SK-N-MC (cell line): ENCODE measurements at regions not wholly inside any gene's neighbourhood (a gene's known extent, or its start where the extent isn't known, plus 50 kb on each side); places are given as distances from the start of the nearest gene placed in this dataset.
"Not testable (repeated sequence)": the region's sequence is repeated elsewhere in the genome, so short reads cannot be mapped to it uniquely, and the experiment has no call there.

Source experiments
- DNase-seq: peaks from one replicate; pipeline ENCODE4 v3.0.0-alpha.2; 2011; ENCODE audit warnings: low read depth, low spot score
- H3K27ac ChIP-seq: fragments of 200-600 bp; sonication (generic); 2 replicates; pipeline ENCODE4 v1.5.1; 2016; ENCODE audit warnings: mixed run types
- H3K36me3 ChIP-seq: fragments of 200-600 bp; sonication (generic); 2 replicates; pipeline ENCODE4 v1.6.1; 2017; ENCODE audit warnings: antibody characterized with exemption, low read length, mixed read lengths; ENCODE audit not compliant: insufficient read depth
- H3K4me3 ChIP-seq: fragments of 200-600 bp; sonication (generic); 2 replicates; pipeline ENCODE4 v1.5.1; 2016
- H3K9ac ChIP-seq: fragments of 200-600 bp; sonication (generic); 2 replicates; pipeline ENCODE4 v1.8.0; 2017; ENCODE audit warnings: mixed run types, mixed read lengths; ENCODE audit not compliant: insufficient read length
- H3K9me3 ChIP-seq: fragments of 200-600 bp; sonication (generic); 2 replicates; pipeline ENCODE4 v1.6.1; 2017; ENCODE audit warnings: low read depth, mild to moderate bottlenecking, antibody characterized with exemption, low read length, moderate library complexity, mixed read lengths
- EZH2 ChIP-seq: fragments of 200-600 bp; sonication (generic); IDR thresholded peaks from one replicate; pipeline ENCODE4 v1.6.1; 2017; ENCODE audit warnings: antibody characterized with exemption
- FOXP2 ChIP-seq: optimal IDR thresholded peaks from 2 replicates; pipeline ENCODE3; 2011; ENCODE audit warnings: mild to moderate bottlenecking, moderate library complexity; ENCODE audit not compliant: insufficient read depth; ENCODE audit errors: extremely low read length, control extremely low read depth
- POLR2AphosphoS5 ChIP-seq: IDR thresholded peaks from 2 replicates; pipeline ENCODE4 v1.6.1; 2012; ENCODE audit warnings: mild to moderate bottlenecking, low read depth, low read length, borderline replicate concordance

DNA sequence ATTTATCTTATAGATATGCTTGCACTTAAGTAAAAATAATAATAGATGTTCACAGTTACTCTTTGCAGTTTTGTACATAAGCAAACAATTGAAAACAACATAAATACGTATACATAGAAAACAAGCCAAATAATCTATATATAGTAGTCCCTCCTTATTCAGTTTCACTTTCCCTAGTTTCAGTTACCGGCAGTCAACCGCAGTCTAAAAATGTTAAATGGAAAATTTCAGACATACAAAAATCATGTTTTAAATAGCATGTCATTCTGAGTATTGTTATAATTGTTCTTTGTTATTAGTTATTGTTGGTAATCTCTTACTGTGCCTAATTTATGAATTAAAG is 262.0 kb downstream of the CGGBP1 start:
- H3K9ac ChIP-seq: no peak overlapping the region
- no peaks in the 10 kb centered on the region for H3K36me3 ChIP-seq
- no peaks in the 10 kb centered on the region for H3K9me3 ChIP-seq
- TF ChIP-seq FOXP2 (no peak), EZH2 (no peak), POLR2AphosphoS5 (no peak)
- no peak overlapping the region for H3K4me3 ChIP-seq
- no peak overlapping the region for H3K27ac ChIP-seq
- no peak for DNase-seq

DNA sequence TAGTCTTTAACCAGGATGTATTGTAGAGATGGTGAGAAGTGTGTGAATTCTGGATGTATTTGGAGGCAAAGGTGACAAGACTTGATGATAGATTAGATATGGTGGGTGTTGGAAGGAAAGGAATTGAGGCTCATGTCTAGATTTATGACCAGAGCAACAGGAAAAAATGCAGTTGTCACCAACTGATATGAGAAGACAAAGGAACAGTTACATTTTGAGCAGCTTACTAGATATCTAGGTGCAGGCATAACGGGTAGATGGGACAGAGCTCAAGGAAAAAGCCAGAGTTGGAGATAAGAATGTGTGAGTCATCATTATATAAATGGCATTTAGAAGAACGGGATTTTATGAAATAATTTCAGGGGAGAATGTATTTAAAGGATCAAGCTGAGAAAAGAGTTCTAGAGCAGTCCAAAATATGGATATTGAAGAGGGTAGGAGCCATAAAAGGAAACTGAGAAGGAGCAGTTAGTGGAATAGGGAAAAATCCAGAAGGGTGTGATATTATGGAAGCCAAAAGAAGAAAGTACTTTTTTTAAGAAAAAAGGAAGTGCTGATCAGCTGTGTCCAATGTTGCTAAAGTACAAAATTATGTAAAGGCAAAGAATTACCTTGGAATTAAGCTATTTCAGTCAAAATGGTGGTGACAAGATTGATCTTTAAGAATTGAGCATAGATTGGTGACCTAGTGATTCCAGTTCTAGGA is 262.5 kb downstream of the CGGBP1 start:
- no peaks in the 10 kb centered on the region for H3K36me3 ChIP-seq
- H3K4me3 ChIP-seq: no peak overlapping the region
- TF ChIP-seq FOXP2 (no peak), EZH2 (no peak), POLR2AphosphoS5 (no peak)
- no peak overlapping the region for H3K9ac ChIP-seq
- no peak for DNase-seq
- H3K27ac ChIP-seq: no peak overlapping the region
- no peaks in the 10 kb centered on the region for H3K9me3 ChIP-seq

DNA sequence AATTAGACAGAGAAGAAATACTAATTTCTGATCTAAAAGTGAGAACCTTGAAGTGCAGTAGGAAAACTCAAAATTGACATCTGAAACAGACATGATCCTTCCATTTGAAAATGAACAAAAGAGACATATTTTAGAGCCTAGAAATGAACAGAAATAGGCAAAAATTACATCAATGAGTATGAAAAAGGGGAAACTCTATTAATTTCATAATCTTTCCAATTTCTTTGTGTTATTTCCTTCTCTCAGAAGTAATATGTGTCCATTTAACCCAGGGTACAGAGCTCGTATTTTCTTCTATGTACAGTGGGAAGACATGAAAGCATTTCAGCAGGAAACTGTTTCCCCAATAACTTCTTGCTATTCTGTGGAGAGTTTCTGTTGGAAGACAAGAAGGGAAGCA is 263.1 kb downstream of the CGGBP1 start:
- Histone ChIP-seq H3K9me3 (no peaks in the 10 kb centered on the region), H3K9ac (no peak overlapping the region), H3K27ac (no peak overlapping the region), H3K4me3 (no peak overlapping the region), H3K36me3 (no peaks in the 10 kb centered on the region)
- DNase-seq: no peak
- TF ChIP-seq EZH2: no peak
- TF ChIP-seq FOXP2: no peak
- no peak for TF ChIP-seq POLR2AphosphoS5

DNA sequence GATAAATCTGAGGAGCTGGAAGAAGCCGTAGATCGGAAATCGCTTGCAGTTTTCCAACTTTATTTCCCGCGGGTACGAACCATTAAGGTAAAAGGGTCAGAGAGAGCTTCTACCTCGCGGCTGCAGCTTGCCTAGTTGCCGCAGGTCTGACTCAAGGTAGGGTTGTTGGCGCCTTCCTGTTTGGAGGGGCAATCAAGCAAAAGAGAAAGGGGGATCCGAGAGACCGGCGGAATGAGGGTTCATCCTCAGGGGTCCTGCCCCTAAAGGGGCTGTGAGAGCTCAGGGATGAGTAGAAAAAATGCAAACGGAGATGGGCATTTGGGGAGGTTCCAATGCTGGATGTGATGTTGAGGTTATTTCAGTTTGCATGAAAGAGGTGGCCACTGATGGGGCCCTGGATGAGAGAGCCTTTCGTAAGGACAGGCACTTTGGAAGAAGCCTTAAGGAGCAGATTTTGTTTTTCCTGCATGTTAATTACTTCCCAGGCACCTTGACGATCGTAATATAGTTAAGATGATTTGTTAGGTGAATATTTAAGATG is 265.4 kb downstream of the CGGBP1 start:
- TF ChIP-seq EZH2 (no peak), POLR2AphosphoS5 (no peak), FOXP2 (no peak)
- DNase-seq: no peak
- H3K4me3 ChIP-seq: no peak overlapping the region
- no peak overlapping the region for H3K9ac ChIP-seq
- no peaks in the 10 kb centered on the region for H3K36me3 ChIP-seq
- H3K9me3 ChIP-seq: no peaks in the 10 kb centered on the region
- H3K27ac ChIP-seq: no peak overlapping the region

DNA sequence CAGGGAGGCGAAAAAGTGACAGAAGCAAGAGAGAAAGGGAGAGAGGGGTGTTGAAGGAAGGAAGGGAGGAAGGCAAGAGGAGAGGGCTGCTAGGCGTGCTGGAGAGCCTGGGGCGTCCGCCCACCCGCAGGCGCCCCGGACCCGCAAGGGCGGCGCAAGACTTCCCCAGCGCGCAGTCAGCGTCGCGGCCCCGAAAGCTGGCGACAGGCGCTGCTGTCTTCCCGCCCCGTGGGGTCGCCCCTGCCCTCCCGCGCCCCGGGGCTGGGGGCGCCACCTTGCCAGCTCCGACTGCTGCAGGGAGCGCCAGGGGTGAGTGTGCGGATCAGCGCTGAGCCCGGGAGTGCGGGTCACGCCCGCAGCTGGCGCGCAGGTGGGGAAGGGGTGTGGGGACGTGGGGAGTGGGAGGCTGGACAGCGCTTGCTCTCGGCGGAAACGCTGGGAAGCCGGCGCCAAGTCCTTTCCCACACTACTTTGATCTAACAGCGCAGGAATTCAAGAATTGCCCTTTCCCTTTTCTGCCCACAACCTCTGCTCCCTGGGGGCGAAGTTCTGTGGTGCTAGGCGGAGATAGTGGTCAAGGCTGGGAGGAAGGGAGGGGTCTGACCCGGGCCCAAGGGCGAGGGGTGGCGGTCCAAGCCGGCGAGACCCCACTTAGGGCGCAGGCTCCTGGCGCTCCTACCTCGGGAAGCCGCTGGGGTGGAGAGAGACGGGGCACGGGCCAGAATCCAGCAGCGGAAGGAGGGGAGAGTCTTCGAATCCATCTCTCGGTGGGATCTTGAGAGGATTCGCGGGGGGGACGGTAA is 266.1 kb downstream of the CGGBP1 start, which contains the start of gene HTR1F:
TSS of gene HTR1F (plus strand) at position 173 of the 803 bp plus-strand sequence.
- H3K9ac ChIP-seq: no peak within 1 kb of the TSS
- TF ChIP-seq EZH2 (no peak), FOXP2 (no peak), POLR2AphosphoS5 (no peak)
- no peak within 1 kb of the TSS for H3K4me3 ChIP-seq
- no peaks in the 10 kb centered on the region for H3K36me3 ChIP-seq
- DNase-seq: no peak
- H3K9me3 ChIP-seq: no peaks in the 10 kb centered on the region
- H3K27ac ChIP-seq: no peak within 1 kb of the TSS

DNA sequence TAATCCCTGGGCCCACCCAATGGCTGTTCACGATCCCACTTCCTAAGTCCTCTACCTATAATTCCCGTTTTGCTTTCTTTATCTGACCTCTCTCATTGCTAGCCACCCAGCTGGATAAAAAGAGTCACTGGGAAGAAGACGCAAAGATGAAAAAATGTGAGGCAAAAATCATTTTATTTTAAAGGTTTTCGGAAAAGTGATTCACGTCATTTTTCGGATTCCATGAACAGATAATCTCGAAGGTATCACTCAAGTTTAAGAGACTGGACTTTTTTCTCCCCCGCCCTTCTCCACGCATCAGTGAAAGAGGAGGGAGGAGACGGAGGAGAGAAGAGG is 266.6 kb downstream of the CGGBP1 start:
- H3K9ac ChIP-seq: no peak overlapping the region
- no peaks in the 10 kb centered on the region for H3K36me3 ChIP-seq
- DNase-seq: no peak
- TF ChIP-seq EZH2 (no peak), FOXP2 (no peak), POLR2AphosphoS5 (no peak)
- H3K27ac ChIP-seq: no peak overlapping the region
- H3K9me3 ChIP-seq: no peaks in the 10 kb centered on the region
- H3K4me3 ChIP-seq: no peak overlapping the region

DNA sequence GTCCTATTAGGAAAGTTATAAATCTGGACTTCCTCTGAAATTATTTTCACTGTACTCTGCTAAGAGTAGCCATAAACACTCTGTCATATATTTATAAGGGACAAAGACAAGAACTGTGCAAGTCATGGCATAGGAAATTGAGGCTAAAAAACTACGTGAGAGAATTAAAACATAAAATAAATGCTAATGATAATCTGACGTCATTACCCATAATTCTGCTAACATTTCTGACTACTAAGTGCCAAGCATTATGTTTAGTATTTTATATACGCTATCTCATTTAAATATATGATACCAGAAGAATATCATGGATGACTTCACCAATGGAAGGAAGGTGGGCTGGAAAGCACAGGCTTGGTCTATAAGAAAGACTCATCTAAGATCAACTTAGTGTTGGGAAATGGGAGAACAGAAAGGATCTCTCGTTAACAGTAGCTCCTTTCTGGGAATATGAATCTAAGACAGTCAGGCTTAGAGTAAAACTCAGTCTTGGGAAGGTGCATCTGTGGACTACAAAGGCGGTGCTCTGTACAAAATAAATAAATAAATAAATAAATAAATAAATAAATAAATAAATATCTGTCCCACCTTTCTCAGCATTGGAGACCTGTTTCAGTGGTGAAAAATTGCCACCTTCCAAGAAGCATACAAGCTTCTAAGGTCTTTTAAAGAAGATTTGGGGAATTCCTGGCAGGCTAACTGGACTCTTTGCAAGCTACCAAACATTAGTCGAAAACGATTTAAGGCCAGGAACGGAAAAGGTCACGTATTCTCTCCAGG is 267.4 kb downstream of the CGGBP1 start:
- TF ChIP-seq POLR2AphosphoS5: no peak
- TF ChIP-seq FOXP2: no peak
- TF ChIP-seq EZH2: no peak
- Histone ChIP-seq H3K9ac (no peak overlapping the region), H3K9me3 (no peaks in the 10 kb centered on the region), H3K36me3 (no peaks in the 10 kb centered on the region), H3K27ac (no peak overlapping the region), H3K4me3 (no peak overlapping the region)
- DNase-seq: no peak

DNA sequence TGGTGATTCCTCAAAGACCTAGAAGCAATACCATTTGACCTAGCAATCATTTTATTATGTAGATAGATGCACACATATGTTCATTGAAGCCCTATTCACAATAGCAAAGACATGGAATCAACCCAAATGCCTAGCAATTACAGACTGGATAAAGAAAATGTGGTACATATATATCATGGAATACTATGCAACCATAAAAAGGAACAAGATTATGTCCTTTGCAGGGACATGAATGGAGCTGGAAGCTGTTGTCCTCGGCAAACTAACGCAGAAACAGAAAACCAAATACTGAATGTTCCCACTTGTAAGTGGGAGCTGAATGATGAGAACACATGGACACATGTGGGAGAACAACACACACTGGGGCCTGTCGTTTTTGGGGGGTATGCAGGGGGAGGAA is 269.8 kb downstream of the CGGBP1 start:
- DNase-seq, H3K36me3 ChIP-seq: not testable (repeated sequence)

More for the DNA sequence above, 269.8 kb downstream of the CGGBP1 start:
- not testable (repeated sequence) for H3K9me3 ChIP-seq, H3K27ac ChIP-seq, H3K9ac ChIP-seq, H3K4me3 ChIP-seq
